HepG2 (cell line): ENCODE measurements at regions not wholly inside any gene's neighbourhood (a gene's known extent, or its start where the extent isn't known, plus 50 kb on each side); places are given as distances from the start of the nearest gene placed in this dataset.

ENCODE experiments used
- CTCF ChIP-seq: sonication (generic); formaldehyde crosslinking; IDR thresholded peaks from 2 replicates; pipeline ENCODE4 v1.5.0; 2020; ENCODE audit warnings: mild to moderate bottlenecking, missing genetic modification reagents, moderate library complexity
- DPF2 ChIP-seq: sonication (generic); formaldehyde crosslinking; IDR thresholded peaks from 2 replicates; pipeline ENCODE4 v1.4.0; 2020; ENCODE audit warnings: mild to moderate bottlenecking, low read depth, missing genetic modification reagents, borderline replicate concordance
- EZH2 ChIP-seq: conservative IDR thresholded peaks from 2 replicates; pipeline ENCODE4 v1.6.1; 2012; ENCODE audit warnings: mild to moderate bottlenecking, low read depth, low read length, moderate library complexity
- HNF4G ChIP-seq, 2 experiments: sonication (generic) in 1 of 2; formaldehyde crosslinking in 1 of 2; IDR thresholded peaks; 2 replicates each; pipeline versions ENCODE4 v1.4.0 to v1.6.1; 2011 to 2020; ENCODE audit warnings: borderline replicate concordance in 2 of 2, low read depth in 2 of 2, mild to moderate bottlenecking in 2 of 2, low read length in 1 of 2, missing genetic modification reagents in 1 of 2, moderate library complexity in 1 of 2
- KAT7 ChIP-seq: IDR thresholded peaks from 2 replicates; pipeline ENCODE4 v1.6.1; 2018; ENCODE audit warnings: borderline replicate concordance, missing compliant biosample characterization
- MXI1 ChIP-seq: IDR thresholded peaks from 3 replicates; pipeline ENCODE4 v1.6.1; 2012; ENCODE audit warnings: low read depth, low read length, inconsistent platforms, borderline replicate concordance
- POLR2A ChIP-seq, 2 experiments: IDR thresholded peaks; 2 replicates each; pipeline ENCODE4 v1.6.1; 2011; ENCODE audit warnings: low read depth in 2 of 2, low read length in 2 of 2, mild to moderate bottlenecking in 1 of 2, moderate library complexity in 1 of 2; ENCODE audit not compliant: insufficient read depth in 1 of 2
- PTBP1 ChIP-seq: fragments of 200-400 bp; formaldehyde crosslinking; IDR thresholded peaks from 2 replicates; pipeline ENCODE4 v1.6.1; 2018; ENCODE audit warnings: low read length, low read depth; ENCODE audit not compliant: poor library complexity, severe bottlenecking
- ZNF292 ChIP-seq: sonication (generic); formaldehyde crosslinking; IDR thresholded peaks from 2 replicates; pipeline ENCODE4 v1.8.1; 2022; ENCODE audit warnings: mild to moderate bottlenecking, low read depth, missing genetic modification reagents, borderline replicate concordance
- TF ChIP-seq, protein P1 (sequence below): sonication (generic); formaldehyde crosslinking; IDR thresholded peaks from 2 replicates; pipeline ENCODE4 v1.4.0; 2020; ENCODE audit warnings: low read depth, mild to moderate bottlenecking, missing genetic modification reagents

DNA sequence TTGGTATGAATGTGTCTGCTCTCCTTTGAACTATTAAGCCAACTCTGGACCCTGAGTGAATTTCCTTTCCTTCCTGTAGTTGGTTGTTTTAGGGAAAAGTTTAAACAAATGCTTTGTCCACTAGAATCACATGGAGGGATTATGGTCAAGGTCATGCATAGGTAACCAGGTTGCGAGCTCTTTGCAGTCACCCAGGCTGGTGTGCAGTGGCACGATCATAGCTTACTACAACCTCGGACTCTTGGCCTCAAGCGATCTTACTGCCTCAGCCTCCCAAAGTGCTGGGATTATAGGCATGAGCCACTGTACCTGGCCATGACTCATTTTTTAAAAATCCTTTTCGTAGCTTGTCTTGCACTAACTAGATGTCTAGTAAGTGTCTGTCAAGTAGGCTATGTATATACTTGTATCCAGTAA lies 88.0 kb upstream of the SOX4 start:
- peak; percentile 94 for TF ChIP-seq ZNF292 (CRISPR knock-in tag)
- no peak for TF ChIP-seq MXI1
- no peak for TF ChIP-seq CTCF (CRISPR knock-in tag)
- no peak for TF ChIP-seq EZH2
- TF ChIP-seq HNF4G (IDR thresholded peaks at IDR 0.05; ENCODE audit: borderline replicate concordance, low read depth, low read length): no peak
- TF ChIP-seq HNF4G (CRISPR knock-in tag; IDR thresholded peaks at IDR 0.05; ENCODE audit: borderline replicate concordance, low read depth): peak; percentile 83; the same call in 1 of the 2 replicates
- peak; percentile 78; the same call in 1 of the 2 replicates for TF ChIP-seq KAT7 (CRISPR knock-in tag)
- no peak for TF ChIP-seq PTBP1
- TF ChIP-seq, protein P1, sequence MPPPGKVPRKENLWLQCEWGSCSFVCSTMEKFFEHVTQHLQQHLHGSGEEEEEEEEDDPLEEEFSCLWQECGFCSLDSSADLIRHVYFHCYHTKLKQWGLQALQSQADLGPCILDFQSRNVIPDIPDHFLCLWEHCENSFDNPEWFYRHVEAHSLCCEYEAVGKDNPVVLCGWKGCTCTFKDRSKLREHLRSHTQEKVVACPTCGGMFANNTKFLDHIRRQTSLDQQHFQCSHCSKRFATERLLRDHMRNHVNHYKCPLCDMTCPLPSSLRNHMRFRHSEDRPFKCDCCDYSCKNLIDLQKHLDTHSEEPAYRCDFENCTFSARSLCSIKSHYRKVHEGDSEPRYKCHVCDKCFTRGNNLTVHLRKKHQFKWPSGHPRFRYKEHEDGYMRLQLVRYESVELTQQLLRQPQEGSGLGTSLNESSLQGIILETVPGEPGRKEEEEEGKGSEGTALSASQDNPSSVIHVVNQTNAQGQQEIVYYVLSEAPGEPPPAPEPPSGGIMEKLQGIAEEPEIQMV (CRISPR knock-in tag): no peak
- no peak for TF ChIP-seq POLR2A (IDR thresholded peaks at IDR 0.05; ENCODE audit: insufficient read depth in 1 of 2, low read depth in 2 of 2, low read length in 2 of 2)
- peak; percentile 88; the same call in 1 of the 2 replicates for TF ChIP-seq DPF2 (CRISPR knock-in tag)
